Head of caudate nucleus (tissue), 42 donors: ENCODE measurements at regions not wholly inside any gene's neighbourhood (a gene's known extent, or its start where the extent isn't known, plus 50 kb on each side); places are given as distances from the start of the nearest gene placed in this dataset.
"Not testable (repeated sequence)": the region's sequence is repeated elsewhere in the genome, so short reads cannot be mapped to it uniquely, and the experiment has no call there.

Experiments
- DNase-seq, 42 donors: peaks; one replicate each; pipeline versions ENCODE4 v3.0.0 to v3.0.0-alpha.2; 2020 to 2021; ENCODE audit warnings: mixed read lengths in 7 of 42
- intact Hi-C: fragments of 100-400 bp; cut with DNase I; formaldehyde crosslinking; loops from one replicate; pipeline ENCODE4 v1.15.0; 2022

DNA sequence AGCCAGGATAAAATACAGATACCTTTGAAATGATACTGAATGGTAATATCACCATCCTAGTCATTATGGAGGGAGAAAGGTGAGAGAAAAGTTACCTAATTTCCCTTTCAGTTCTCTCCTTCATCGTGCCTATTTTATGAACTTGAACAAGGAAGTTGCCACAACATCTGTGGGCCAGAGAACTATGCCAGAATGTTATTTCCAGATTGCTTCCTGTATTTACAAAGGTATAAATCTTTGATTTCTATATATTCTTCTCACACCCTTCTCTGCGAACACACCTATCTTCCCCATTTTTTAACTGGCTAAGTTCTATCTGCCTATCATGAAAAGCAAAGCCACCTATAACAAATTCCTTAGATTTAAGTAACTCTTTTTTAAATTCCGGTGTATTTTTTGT is 163.6 kb upstream of the GRM7 start:
- intact Hi-C loops: no loop called here
- no peak for DNase-seq

DNA sequence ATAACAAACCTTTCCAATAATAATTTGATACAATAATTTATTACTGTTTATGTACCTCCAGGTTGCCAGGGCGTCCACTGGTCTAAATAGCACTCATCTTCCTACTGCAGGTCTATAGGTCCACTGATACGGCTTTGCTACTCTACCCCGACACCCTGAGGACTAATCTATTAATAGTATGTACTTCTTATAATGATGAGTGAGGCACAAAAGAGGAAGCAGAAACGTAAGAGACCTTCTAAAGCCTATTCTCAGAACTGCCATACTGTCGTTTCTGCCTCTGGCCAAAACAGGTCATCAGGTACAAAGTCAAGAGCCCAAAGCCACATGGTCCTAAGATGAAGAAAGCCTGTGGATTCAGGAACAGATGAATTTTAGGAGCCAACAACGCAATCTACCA is 163.2 kb upstream of the GRM7 start:
- intact Hi-C loops: no loop called here
- no peak for DNase-seq

DNA sequence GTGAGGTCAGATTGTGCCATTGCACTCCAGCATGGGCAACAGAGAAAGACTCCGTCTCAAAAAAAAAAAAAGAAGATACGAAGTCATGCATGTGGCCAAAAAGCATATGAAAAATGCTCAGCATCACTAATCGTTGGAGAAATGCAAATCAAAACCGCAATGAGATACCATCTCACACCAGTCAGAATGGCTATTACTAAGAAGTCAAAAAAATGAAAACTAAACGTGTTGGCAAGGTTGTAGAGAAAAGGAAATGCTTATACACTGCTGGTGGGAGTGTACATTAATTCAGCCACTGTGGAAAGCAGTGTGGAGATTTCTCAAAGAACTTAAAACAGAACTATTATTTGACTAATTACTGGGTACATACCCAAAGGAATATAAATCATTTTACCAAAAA is 156.1 kb upstream of the GRM7 start:
- DNase-seq, intact Hi-C loops: not testable (repeated sequence)

DNA sequence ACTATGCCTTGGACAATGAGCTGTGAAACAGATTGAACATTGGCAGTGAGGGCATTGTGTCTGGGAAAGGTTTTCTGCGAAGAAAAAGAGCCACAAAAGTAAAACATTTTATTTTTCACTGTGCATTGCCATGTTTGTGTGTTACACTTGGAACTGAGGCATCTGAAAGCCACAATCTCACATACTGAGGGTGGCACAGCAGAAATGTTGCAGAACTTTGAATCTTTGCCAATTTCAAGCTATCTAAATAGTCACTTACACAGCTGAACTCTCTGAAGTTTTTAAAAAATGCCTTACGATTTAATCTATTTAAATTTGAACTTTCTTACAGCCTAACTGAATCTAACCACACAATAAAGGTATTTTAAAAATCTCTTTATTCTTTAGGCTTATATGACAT is 154.1 kb upstream of the GRM7 start:
- intact Hi-C loops: no loop called here
- no peak for DNase-seq

DNA sequence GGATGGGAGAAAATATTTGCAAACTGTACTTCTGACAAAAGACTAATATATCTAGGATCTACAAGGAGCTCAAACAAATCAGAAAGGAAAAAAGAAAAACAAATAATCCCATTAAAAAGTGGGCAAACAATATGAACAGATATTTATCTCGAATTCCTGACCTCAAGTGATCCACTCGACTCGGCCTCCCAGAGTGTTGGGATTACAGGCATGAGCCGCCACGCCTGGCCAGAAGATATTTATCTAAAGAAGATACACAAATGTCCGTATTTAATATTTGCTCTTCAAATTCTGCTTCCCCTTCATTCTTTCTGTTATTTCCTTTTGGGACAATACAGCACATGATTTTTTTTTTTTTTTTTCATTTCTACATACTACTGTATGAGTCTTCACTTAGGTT is 151.7 kb upstream of the GRM7 start:
- DNase-seq: no peak
- intact Hi-C loops: no loop called here

DNA sequence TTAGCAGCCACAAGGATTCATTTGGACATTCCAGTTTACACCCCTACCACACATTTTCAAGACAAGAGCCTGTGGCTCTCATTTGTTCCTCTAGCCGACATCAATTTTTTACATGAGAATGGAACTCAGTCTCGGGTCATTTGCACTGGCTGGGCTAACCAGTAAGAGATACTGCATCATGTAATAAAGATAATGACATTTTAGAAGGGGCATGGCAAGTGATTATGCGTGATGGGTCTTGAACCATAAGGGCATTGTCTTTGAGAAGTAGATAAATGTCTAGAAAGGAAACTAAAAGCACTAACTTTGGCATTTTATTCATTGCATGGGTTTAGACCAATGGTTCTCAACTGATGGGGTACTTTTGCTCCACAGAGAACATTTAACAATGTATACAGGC is 146.0 kb upstream of the GRM7 start:
- intact Hi-C loops: no loop called here
- no peak for DNase-seq

DNA sequence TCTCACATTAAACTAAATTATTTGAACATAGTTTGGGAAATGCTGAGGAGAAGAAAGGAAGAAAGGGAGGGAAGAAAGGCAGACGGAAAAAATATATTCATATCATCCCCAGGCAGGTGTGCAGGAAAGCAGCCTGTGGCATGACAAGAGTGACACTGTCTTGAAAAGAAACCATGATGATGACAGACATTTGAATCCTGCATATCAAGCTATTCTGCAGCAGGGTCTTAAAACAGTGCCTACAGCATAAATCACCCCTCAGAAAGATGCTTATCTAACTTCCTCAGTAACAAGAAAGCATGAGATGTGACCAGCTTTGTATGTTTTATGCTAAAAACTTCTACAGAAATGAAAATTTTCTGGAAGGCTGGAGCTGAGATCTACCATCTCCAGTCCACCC is 144.5 kb upstream of the GRM7 start:
- no peak for DNase-seq
- intact Hi-C loops: no loop called here

DNA sequence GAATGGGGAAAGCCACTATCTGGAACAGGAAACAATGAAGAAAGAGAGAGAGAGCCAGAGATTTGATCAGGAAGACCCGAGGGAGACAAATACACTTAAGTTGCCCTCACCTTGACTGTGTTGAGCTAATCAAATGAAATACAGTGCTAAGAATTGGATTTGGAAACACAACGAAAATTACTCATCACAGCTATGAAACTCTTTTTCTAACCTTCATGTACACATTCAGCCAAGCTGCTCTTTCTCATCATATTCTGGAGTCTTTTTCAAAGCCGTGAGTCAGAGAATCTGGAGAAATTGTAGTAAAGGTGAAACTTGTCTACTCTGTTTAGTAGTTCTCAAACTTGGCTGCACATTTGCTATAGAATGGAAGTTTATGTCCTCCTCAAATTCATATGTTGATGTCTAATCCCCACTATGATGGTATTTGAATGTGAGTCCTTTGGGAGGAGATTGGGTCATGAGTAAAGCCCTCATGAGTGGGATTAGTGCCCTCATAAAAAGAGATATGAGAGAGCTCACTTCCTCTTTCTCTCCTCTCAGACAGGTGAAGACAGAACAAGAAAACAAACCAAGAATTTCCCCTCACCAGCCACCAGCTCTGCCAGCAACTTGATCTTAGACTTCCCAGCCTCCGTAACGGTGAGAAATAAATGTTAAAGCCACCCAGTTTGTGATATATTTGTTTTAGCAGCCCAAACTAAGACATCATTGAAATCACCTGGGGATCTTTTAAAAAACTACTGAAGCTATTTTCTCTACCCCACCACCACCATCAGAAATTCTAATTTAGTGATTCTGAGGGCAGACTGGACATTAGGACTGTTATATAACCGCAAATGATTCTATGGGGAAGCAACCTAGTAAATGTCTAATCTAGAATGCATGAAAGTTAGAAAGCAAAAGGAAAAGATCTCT is 143.6 kb upstream of the GRM7 start:
- intact Hi-C loops: no loop called here
- no peak for DNase-seq

DNA sequence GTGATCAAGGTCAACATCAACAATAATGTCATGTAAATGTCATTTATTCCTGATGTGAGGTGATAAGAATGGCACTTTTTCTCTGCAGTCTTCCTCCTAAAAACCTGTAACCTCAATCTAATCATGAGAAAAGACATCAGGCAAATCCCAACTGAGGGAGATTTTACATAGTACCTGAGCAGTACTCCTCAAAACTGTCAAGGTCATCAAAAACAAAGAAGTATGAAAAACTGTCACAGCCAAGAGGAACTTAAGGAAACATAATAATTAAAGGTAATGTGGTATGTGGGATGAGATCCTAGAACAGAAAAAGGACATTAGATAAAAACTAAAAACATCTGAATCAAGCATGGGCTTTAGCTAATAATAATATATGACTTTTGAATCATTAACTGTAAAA is 140.9 kb upstream of the GRM7 start:
- intact Hi-C loops: no loop called here
- no peak for DNase-seq

DNA sequence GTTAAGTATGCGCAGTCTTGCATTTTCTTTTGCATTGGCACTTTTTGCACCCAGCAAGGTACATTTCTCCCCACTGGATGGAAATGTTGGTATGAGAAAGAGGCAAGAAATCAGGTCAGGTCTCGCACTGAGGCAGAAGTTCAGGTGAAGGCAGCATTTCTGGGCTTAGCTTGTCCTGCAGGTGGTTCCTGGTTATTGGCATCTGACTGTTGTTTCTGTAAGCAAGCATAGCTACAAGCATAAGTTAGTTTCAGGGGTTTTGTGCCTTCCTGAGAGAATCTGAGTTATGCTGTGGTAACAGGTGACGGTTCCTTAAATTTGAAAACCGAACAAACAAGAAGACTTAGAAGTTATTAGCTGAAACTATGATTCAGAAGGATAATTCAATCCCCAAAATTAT is 139.4 kb upstream of the GRM7 start:
- intact Hi-C loops: no loop called here
- no peak for DNase-seq

DNA sequence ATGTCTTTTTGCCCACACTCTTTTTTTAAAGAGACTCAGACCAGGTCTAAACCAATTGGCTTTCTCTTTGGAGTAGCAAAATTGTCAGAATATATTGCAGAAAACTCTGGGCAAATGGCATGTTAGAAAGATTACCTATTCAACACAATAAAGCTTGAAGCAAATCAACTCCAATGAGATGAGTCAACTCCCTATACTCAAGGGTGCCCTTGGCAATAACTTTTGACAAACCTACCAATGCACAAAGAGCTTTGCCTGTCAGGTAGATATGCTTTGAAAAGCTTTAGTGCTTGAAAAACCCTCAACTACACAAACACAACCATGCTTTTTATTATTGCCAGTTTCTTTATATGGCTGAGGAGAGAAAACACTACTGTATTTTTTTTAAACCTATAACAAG is 137.7 kb upstream of the GRM7 start:
- no peak for DNase-seq
- intact Hi-C loops: no loop called here

DNA sequence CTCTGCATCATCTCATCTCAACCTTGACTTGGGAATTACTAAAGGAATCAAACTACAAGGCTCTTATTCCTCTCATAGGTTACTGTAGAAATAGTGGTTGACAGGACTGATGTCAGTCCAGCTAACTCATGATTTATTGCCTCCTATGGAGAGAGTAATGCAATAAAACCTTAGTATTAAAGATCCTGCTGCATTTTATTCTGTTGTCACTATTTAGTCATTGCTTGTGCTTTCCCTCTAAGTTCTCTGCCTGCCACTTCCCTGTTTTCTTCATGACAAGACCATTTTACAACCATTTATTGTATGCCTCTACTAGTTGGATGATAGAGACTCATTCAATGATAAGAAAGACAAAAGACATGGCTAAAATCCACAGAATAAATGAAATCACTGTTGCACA is 134.1 kb upstream of the GRM7 start:
- no peak for DNase-seq
- intact Hi-C loops: no loop called here

DNA sequence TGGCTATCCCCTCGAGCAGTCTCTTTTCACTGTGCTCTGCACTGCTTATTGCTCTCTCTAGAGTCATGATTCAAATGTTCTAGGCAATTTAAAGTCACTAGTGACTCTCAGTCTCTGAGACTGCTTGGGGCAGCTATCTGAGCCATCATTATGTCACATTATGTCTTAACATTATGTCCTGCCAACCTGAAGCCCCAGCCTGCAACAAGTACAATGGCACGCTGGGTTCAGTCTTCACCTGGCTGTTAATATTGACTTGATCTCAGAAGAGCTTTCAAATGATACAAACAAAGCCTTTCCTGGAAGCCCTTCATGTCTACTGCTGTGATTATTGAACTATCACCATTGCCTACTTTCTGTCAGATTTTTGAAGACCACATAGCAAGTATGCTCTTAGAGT is 128.1 kb upstream of the GRM7 start:
- no peak for DNase-seq
- intact Hi-C loops: no loop called here

DNA sequence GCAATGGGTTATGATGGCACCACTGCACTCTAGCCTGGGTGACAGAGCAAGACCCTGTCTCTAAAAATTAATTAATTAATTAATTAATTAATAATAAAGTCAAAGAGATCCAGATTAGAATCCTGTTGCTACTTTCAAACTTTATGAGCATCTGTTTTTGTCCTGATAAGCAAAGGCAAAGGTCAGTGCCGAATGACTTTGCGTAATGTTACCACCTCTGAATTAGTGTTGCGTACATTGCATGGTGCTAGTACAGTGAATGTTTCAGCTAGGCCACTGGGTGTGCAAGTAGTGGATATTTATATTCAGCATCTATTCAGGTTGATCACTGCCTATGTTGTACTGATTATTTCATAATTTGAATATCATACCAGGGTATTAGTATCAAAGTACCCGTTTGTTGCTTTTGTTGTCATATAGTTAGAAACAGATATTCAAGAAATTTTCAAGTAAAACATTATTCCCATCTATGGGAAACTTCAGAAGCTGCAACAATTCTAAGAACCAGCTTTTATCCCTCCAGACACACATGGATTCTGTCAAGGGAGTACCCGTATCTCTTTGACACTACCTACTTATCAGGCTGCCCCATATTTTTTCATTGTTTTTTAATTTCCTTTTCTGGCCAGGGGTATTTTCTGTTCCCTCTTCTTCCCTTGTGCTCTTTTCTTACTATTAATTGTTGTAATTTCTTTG is 127.1 kb upstream of the GRM7 start:
- intact Hi-C loops: no loop called here
- no peak for DNase-seq

DNA sequence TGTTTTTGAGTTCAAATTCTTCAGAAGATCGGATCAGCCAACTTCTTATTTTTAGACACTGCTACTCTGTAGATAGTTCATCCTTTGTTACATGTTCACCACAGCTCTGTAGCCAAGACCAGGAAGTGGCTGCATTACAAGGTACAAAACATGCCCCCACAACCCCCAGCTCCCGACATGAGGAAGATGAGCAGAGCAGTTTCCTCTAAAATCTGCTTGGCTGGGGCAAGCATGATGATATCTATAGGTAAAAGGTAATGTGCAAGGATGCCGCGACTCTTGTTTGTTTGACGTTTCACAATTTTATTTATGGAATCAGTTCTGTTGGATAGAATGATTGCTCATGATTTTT is 126.5 kb upstream of the GRM7 start:
- intact Hi-C loops: no loop called here
- DNase-seq: no peak

DNA sequence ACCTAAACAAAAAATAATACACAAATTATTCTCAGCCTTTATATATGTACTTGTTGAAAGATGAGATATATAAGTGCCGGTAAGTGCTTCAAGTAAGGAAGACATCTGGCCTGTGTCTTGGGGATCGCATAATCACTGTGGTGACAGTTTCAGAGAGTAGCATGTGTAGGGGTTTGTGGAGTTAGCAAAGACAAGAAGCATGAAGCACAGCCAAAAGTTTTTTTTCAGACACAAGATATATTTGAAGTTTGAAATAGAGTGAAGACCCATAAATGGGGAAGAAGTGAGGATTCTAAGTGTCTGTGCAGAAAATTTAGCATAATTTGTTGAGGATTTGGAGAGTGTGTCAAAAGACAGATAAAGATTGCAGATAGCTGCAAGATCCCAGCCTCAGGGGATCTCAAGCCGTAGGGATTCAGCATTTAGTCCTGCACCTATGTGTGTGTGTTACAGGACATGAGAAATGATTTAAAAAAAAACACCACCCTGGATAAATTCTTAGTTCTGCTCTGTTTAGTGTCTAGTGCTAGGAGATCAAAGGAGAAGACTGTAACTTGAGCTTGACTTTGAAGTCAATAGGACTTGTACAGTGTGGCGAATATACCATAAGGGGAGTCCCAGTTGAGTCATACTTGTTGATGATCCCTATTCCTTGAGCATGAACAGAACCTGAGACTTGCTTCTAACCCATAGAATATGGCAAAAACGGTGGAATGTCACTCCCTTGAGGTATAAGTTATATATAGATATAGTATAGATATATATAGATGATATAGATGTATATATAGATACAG is 123.9 kb upstream of the GRM7 start:
- intact Hi-C loops: no loop called here
- no peak for DNase-seq

DNA sequence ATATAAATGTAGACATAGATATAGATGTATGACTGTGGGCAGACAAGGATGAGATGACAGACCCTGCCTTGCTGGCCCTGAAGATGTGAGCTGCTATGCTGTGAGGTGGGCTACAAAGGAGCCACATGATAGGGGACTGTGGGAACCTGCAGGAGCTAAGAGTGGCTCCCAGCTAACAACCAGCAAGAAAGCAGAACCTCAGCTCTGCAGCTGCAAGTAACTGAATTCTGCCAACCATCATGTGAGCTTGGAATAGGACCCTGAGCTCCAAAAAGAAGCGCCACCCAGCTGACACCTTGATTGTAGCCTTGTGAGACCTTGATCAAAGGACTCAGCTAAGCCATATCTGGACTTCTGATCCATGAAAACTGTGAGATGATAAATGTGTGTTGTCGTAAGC is 123.3 kb upstream of the GRM7 start:
- no peak for DNase-seq

DNA sequence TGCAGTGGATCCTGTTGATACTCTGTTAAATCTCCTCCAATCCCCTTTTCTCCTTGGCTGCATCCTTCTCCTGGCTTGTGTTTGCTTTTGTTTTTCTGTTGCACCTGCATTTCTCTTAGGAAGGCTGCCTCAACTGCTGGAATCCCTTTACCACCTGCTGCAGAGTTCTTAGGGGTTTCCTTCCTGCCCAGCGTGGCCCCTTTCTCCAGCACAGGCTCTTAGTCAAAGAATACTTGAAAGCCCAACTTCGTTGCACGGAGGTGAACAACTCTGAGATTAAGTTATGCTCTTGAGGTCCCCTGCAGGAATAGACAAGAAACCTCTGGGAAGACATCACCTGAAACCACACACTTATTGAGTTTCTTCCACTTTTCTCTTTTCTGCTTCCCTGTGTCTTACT is 121.6 kb upstream of the GRM7 start:
- no peak for DNase-seq
- intact Hi-C loops: no loop called here

More for the DNA sequence above, 123.3 kb upstream of the GRM7 start:
- intact Hi-C loops: no loop called here

DNA sequence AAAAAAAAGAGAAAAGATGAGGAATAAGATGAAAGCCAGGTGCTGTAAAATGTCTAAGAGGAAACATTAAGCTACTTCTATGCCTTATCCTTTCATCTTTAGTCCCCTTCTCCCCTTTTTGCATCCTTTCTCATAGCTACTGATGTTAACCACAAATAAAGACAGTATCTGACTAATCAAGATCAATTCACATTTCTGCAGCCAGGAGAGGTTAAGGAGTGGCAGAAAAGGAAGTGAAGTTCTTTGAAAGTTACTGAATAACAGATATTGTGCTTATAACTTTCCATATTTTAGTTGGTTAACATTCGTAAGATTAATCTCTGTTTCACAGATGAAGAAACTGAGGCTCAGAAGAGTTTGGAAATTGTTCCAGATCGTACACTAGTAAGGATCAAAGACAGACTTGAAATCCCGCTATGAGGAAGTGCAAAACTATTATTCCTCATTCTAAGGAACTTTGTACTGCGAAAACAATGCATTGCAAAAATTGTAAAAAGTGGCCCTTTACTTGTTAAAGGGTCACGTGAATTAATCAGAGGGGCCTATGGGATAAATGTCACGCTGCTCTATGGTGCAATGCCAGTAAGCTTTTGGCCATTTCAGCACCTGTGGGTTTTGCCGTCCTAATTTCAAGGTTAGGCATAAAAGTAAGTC is 117.7 kb upstream of the GRM7 start:
- no peak for DNase-seq
- intact Hi-C loops: no loop called here

DNA sequence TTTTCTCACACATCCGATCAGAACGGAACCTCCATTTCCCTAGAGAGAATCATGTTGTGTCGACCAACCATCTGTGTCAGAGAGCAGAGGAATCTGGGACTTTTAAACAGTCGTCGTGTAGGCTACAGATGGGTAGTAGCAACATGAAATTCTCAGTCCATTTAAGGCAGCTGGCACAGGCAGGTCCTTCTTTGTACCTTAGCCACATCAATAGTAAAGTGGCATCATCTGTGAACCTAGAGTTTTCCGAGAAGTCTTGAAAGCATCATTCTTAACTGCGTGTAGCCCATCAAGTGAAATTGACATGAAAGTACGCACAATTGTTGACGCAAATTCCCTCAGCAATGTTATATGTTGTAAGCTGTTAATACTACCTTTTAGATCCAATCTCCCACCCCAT is 114.5 kb upstream of the GRM7 start:
- no peak for DNase-seq
- intact Hi-C loops: no loop called here
